Mesendoderm (in vitro differentiated cells): ENCODE measurements at regions not wholly inside any gene's neighbourhood (a gene's known extent, or its start where the extent isn't known, plus 50 kb on each side); places are given as distances from the start of the nearest gene placed in this dataset.

Experiments
- DNase-seq: peaks from one replicate; pipeline ENCODE4 v3.0.0; 2013
- H2AK5ac ChIP-seq: 2 replicates; pipeline ENCODE4 v1.6.1; 2013; ENCODE audit warnings: low read length, inconsistent platforms
- H2BK120ac ChIP-seq: 2 replicates; pipeline ENCODE4 v1.6.1; 2013; ENCODE audit warnings: low read depth, mild to moderate bottlenecking, low read length, moderate library complexity, mixed read lengths
- H2BK15ac ChIP-seq: replicated peaks from 2 replicates; pipeline ENCODE4 v1.6.1; 2013; ENCODE audit warnings: low read depth, mild to moderate bottlenecking, moderate library complexity
- H2BK5ac ChIP-seq: 2 replicates; pipeline ENCODE4 v1.6.1; 2013; ENCODE audit warnings: low read length, inconsistent platforms
- H3K18ac ChIP-seq: 2 replicates; pipeline ENCODE4 v1.6.1; 2013; ENCODE audit warnings: mild to moderate bottlenecking, low read length, mixed read lengths
- H3K23ac ChIP-seq: one replicate; pipeline ENCODE4 v1.6.1; 2013; ENCODE audit warnings: low read length
- H3K27ac ChIP-seq: 2 replicates; pipeline ENCODE4 v1.5.1; 2013; ENCODE audit warnings: low read depth, mild to moderate bottlenecking, inconsistent platforms, low read length, moderate library complexity
- H3K27me3 ChIP-seq: 2 replicates; pipeline ENCODE4 v1.6.1; 2013; ENCODE audit warnings: low read length, control low read depth, mild to moderate bottlenecking, inconsistent platforms; ENCODE audit not compliant: insufficient read depth, poor library complexity
- H3K36me3 ChIP-seq: 2 replicates; pipeline ENCODE4 v1.6.1; 2013; ENCODE audit warnings: low read length, inconsistent platforms; ENCODE audit not compliant: control insufficient read depth, insufficient read depth
- H3K4ac ChIP-seq: one replicate; pipeline ENCODE4 v1.6.1; 2013; ENCODE audit warnings: low read depth, mild to moderate bottlenecking, low read length, moderate library complexity
- H3K4me1 ChIP-seq: 2 replicates; pipeline ENCODE4 v1.6.1; 2013; ENCODE audit warnings: low read depth, low read length, inconsistent platforms; ENCODE audit not compliant: control insufficient read depth
- H3K4me2 ChIP-seq: 2 replicates; pipeline ENCODE4 v1.6.1; 2013; ENCODE audit warnings: low read length
- H3K4me3 ChIP-seq: 2 replicates; pipeline ENCODE4 v1.5.1; 2013; ENCODE audit warnings: mild to moderate bottlenecking, low read length
- H3K56ac ChIP-seq: one replicate; pipeline ENCODE4 v1.6.1; 2013; ENCODE audit warnings: low read length
- H3K79me1 ChIP-seq: 2 replicates; pipeline ENCODE4 v1.6.1; 2013; ENCODE audit warnings: low read length, inconsistent platforms
- H3K79me2 ChIP-seq: 2 replicates; pipeline ENCODE4 v1.6.1; 2013; ENCODE audit warnings: mild to moderate bottlenecking, low read length; ENCODE audit not compliant: control insufficient read depth, insufficient read depth
- H3K9ac ChIP-seq: 2 replicates; pipeline ENCODE4 v1.6.1; 2013; ENCODE audit warnings: low read length, inconsistent platforms
- H4K5ac ChIP-seq: one replicate; pipeline ENCODE4 v1.6.1; 2013; ENCODE audit warnings: low read length
- H4K8ac ChIP-seq: one replicate; pipeline ENCODE4 v1.6.1; 2013; ENCODE audit warnings: low read depth, mild to moderate bottlenecking, control low read depth, low read length, moderate library complexity
- WGBS: extraction: QIAGEN DNeasy Blood & Tissue Kit; methylation state at CpG from one replicate; pipeline ENCODE4 v1.1.7; 2013; ENCODE audit warnings: low lambda C conversion rate, missing lambda C conversion rate; ENCODE audit not compliant: insufficient coverage; ENCODE audit errors: extremely low coverage; 5-methylcytosine and 5-hydroxymethylcytosine counted together

DNA sequence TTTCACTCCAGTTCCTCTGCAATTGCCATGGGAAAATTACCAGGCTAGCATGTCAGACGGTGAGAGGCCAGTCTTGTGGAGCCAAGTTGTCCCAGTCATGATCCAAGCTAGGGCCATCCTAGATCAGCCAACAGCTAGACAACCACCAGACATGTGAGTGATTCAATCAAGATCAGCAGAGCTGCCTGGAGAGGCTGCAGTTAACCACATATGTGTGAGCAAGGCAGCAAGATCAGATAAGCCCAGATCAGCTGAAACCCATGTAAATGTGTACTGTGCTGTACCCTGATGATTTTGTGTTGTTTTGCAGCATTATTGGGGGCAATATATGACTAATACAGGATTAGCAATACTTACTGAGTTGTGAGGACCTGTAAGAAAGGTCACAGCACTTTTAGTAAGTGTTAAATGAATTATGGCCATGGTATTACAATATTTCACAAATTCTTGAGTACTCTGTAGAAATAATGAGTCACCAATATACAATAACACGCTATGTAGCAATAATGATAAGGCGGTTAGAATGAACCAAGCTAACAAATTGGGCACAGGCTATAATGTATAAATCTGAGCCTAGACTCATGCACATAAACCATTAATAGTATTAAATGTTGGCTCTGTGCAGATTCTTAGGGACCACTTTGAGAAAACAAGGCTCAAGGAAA, 91.4 kb downstream of the SUDS3 start:
- Histone ChIP-seq H2BK5ac (no peak overlapping the region), H3K23ac (no peak overlapping the region), H3K79me1 (no peaks in the 10 kb centered on the region), H3K4me1 (no peaks in the 10 kb centered on the region), H3K4me3 (no peak overlapping the region), H4K5ac (no peak overlapping the region), H2AK5ac (no peak overlapping the region), H3K79me2 (no peaks in the 10 kb centered on the region), H3K27ac (no peak overlapping the region), H3K4ac (no peak overlapping the region), H2BK15ac (no peak overlapping the region), H3K18ac (no peak overlapping the region), H3K56ac (no peak overlapping the region), H3K36me3 (no peaks in the 10 kb centered on the region), H3K9ac (no peak overlapping the region), H3K27me3 (no peaks in the 10 kb centered on the region), H2BK120ac (no peak overlapping the region), H4K8ac (no peak overlapping the region), H3K4me2 (no peak overlapping the region)
- no peak for DNase-seq
- WGBS: no CpG with 5 or more reads among the region's 3 CpGs

DNA sequence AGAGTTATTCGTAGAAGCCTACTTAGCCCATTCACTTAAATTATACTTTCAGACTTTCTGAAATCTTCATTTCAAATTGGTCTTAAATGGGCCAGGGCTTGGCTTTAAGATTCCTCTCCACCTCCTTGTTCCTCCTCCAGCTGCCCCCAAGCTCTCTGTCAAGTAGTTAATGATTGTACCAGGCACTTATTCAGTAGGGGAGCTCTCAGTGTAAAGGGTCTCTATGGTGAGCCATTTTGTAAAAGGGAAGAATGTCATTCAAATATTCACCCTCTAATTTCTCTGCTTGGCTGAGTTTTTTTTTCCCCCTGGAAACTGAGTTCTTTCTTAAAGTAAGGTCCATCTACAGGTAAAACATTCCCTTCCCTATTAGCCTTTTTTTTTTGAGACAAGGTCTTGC, 96.6 kb downstream of the SUDS3 start:
- Histone ChIP-seq H3K4me1 (no peaks in the 10 kb centered on the region), H3K79me2 (no peaks in the 10 kb centered on the region), H3K36me3 (no peaks in the 10 kb centered on the region), H2AK5ac (no peak overlapping the region), H3K18ac (no peak overlapping the region), H3K4me2 (no peak overlapping the region), H3K27ac (no peak overlapping the region), H2BK120ac (no peak overlapping the region), H4K5ac (no peak overlapping the region), H2BK15ac (no peak overlapping the region), H2BK5ac (no peak overlapping the region), H3K9ac (no peak overlapping the region), H3K4ac (no peak overlapping the region), H3K79me1 (no peaks in the 10 kb centered on the region), H3K27me3 (no peaks in the 10 kb centered on the region), H4K8ac (no peak overlapping the region), H3K23ac (no peak overlapping the region), H3K4me3 (no peak overlapping the region), H3K56ac (no peak overlapping the region)
- WGBS: no CpG with 5 or more reads among the region's 1 CpG
- no peak for DNase-seq

DNA sequence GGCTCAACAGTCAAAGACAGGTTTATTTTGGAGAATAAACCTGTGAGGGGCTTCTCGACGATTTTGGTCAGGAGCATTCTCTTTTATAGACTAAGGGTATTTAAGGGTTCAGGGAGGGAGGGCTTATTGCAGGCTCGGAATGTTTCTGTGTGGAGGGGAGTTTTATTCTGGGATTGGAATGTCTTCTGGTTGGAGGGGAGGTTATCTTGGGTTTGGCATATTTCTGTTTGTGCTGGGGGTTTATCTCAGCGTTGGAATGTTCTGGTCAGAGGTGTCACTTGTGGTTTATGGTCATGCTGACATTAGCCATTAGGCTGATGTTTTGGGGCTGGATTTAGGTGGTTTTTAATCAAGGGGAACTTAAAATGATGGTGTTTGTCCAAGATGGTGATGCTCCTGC, 103.9 kb downstream of the SUDS3 start:
- H2BK120ac ChIP-seq: no peak overlapping the region
- no peaks in the 10 kb centered on the region for H3K4me1 ChIP-seq
- H3K79me1 ChIP-seq: no peaks in the 10 kb centered on the region
- no peak overlapping the region for H2BK15ac ChIP-seq
- H3K23ac ChIP-seq: no peak overlapping the region
- no peaks in the 10 kb centered on the region for H3K79me2 ChIP-seq
- H3K4ac ChIP-seq: no peak overlapping the region
- H4K5ac ChIP-seq: no peak overlapping the region
- no peak overlapping the region for H2BK5ac ChIP-seq
- no peak overlapping the region for H3K4me3 ChIP-seq
- no peak overlapping the region for H3K27ac ChIP-seq
- no peak overlapping the region for H3K4me2 ChIP-seq
- no peak overlapping the region for H3K9ac ChIP-seq
- H4K8ac ChIP-seq: no peak overlapping the region
- no peaks in the 10 kb centered on the region for H3K27me3 ChIP-seq
- no CpG with 5 or more reads among the region's 4 CpGs for WGBS
- H3K36me3 ChIP-seq: no peaks in the 10 kb centered on the region
- no peak overlapping the region for H3K56ac ChIP-seq
- peak; percentile 18 for DNase-seq
- H2AK5ac ChIP-seq: no peak overlapping the region
- no peak overlapping the region for H3K18ac ChIP-seq

DNA sequence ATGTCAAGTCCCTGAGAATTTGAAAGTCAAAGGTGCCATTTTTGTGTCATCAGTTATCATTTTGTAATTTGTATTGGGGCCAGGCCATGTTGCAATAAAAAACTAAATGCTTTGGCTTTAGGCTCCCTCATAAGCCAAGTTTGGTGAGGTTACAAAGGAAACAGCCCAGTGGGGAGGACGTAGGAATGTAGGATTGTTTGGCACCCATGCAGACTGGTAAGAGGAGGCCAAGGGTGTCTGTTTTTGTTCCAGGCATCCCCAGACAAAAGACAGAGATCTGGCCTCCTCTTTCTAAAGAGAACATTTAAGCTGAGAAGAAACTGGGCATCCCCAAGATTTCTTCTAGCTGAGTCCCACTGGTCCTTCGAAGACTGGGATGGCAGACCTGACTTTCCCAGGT, 111.7 kb downstream of the SUDS3 start:
- Histone ChIP-seq H3K18ac (no peak overlapping the region), H3K4me2 (no peak overlapping the region), H2AK5ac (no peak overlapping the region), H3K36me3 (no peaks in the 10 kb centered on the region), H4K8ac (no peak overlapping the region), H3K27ac (no peak overlapping the region), H3K79me1 (no peaks in the 10 kb centered on the region), H2BK5ac (no peak overlapping the region), H3K23ac (no peak overlapping the region), H3K4ac (no peak overlapping the region), H2BK120ac (no peak overlapping the region), H3K4me1 (no peaks in the 10 kb centered on the region), H2BK15ac (no peak overlapping the region), H3K79me2 (no peaks in the 10 kb centered on the region), H3K56ac (no peak overlapping the region), H4K5ac (no peak overlapping the region), H3K4me3 (no peak overlapping the region), H3K9ac (no peak overlapping the region), H3K27me3 (no peaks in the 10 kb centered on the region)
- DNase-seq: no peak
- no CpG with 5 or more reads among the region's 2 CpGs for WGBS

DNA sequence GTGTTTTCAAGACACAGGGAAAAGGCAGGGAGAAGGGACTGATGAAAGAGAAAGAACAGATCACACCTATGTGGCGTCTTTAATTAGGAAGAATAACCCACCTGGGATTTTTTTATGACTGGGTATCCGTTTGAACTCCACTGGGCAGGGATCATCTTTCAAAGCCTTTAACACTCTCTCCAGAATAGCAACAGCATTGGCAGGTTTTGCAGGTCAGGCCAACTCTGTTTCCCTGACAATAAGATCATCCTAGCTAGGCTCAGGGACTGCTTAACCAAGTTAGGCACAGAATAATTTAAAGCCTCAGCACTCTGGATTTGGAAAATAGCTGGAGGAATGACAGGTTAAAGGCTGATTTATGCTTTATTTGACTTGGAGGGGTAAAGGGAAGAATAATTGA, 117.6 kb downstream of the SUDS3 start:
- H3K9ac ChIP-seq: no peak overlapping the region
- H3K4me1 ChIP-seq: no peaks in the 10 kb centered on the region
- no peak overlapping the region for H3K4me2 ChIP-seq
- no peaks in the 10 kb centered on the region for H3K79me2 ChIP-seq
- no peak overlapping the region for H2BK120ac ChIP-seq
- H4K8ac ChIP-seq: no peak overlapping the region
- H3K79me1 ChIP-seq: no peaks in the 10 kb centered on the region
- no CpG with 5 or more reads among the region's 2 CpGs for WGBS
- no peaks in the 10 kb centered on the region for H3K36me3 ChIP-seq
- H3K18ac ChIP-seq: no peak overlapping the region
- H2BK5ac ChIP-seq: no peak overlapping the region
- H3K27me3 ChIP-seq: no peaks in the 10 kb centered on the region
- H2BK15ac ChIP-seq: no peak overlapping the region
- H3K4me3 ChIP-seq: no peak overlapping the region
- no peak overlapping the region for H3K23ac ChIP-seq
- no peak overlapping the region for H3K27ac ChIP-seq
- no peak overlapping the region for H3K56ac ChIP-seq
- H3K4ac ChIP-seq: no peak overlapping the region
- no peak for DNase-seq
- no peak overlapping the region for H4K5ac ChIP-seq
- no peak overlapping the region for H2AK5ac ChIP-seq

DNA sequence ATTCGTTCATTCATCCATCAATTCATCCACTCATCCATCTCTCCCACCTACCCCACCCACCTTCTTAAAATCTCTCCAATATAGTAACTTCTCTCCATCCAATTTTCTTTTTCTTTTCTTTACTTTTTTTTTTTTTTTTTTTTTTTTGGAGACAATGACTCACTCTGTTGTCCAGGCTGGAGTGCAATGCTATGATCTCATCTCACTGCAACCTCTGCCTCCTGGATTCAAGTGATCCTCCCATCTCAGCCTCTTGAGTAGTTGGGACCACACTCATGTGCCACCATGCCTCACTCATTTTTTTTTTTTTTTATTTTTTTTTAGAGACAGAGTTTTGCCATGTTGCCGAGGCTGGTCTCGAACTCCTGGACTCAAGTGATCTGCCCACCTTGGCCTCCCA, 118.4 kb downstream of the SUDS3 start:
- DNase-seq: no peak
- H2BK5ac ChIP-seq: no peak overlapping the region
- H3K18ac ChIP-seq: no peak overlapping the region
- no peak overlapping the region for H2BK120ac ChIP-seq
- WGBS: 100% methylated on average over 1 of the region's 3 CpGs
- no peak overlapping the region for H3K9ac ChIP-seq
- H4K8ac ChIP-seq: no peak overlapping the region
- H4K5ac ChIP-seq: no peak overlapping the region
- H3K79me1 ChIP-seq: no peaks in the 10 kb centered on the region
- no peaks in the 10 kb centered on the region for H3K4me1 ChIP-seq
- H2BK15ac ChIP-seq: no peak overlapping the region
- H3K27me3 ChIP-seq: no peaks in the 10 kb centered on the region
- H3K23ac ChIP-seq: no peak overlapping the region
- no peak overlapping the region for H3K4ac ChIP-seq
- H2AK5ac ChIP-seq: no peak overlapping the region
- no peaks in the 10 kb centered on the region for H3K36me3 ChIP-seq
- no peaks in the 10 kb centered on the region for H3K79me2 ChIP-seq
- H3K4me2 ChIP-seq: no peak overlapping the region
- no peak overlapping the region for H3K27ac ChIP-seq
- no peak overlapping the region for H3K56ac ChIP-seq
- no peak overlapping the region for H3K4me3 ChIP-seq
